ENCODE measurements at regions not wholly inside any gene's neighbourhood (a gene's known extent, or its start where the extent isn't known, plus 50 kb on each side); places are given as distances from the start of the nearest gene placed in this dataset.

GRCh38 chr5:5645891-5646290, 223.4 kb downstream of the ICE1 start:
- H3K9me3 Mint-ChIP-seq = peaks cover 4% of the 10 kb centered on the region
- H3K36me3 Mint-ChIP-seq = no peaks in the 10 kb centered on the region
- no peak overlapping the region for H3K4me3 Mint-ChIP-seq
- DNase-seq (ENCODE audit: low spot score) = no peak
- peaks cover 3 to 12% of the 10 kb centered on the region in 2 donors for H3K27me3 Mint-ChIP-seq
- no peak overlapping the region for H3K27ac Mint-ChIP-seq
- no peak for ATAC-seq
- no peaks in the 10 kb centered on the region for H3K4me1 Mint-ChIP-seq (ENCODE audit: low read depth in 2 of 2)

GRCh38 chr5:5645198-5645597, 222.7 kb downstream of the ICE1 start:
- DNase-seq (ENCODE audit: low spot score) = no peak
- Mint-ChIP-seq H3K9me3 (peaks cover 4% of the 10 kb centered on the region), H3K36me3 (no peaks in the 10 kb centered on the region), H3K4me1 (ENCODE audit: low read depth in 2 of 2) (no peaks in the 10 kb centered on the region), H3K27me3 (peaks cover 5 to 15% of the 10 kb centered on the region in 2 donors), H3K27ac (no peak overlapping the region), H3K4me3 (no peak overlapping the region)
- no peak for ATAC-seq

GRCh38 chr5:5644249-5644648, 221.8 kb downstream of the ICE1 start:
- DNase-seq (ENCODE audit: low spot score) (no peak), ATAC-seq (no peak)
- peaks cover 5 to 15% of the 10 kb centered on the region in 2 donors for H3K27me3 Mint-ChIP-seq
- no peak overlapping the region for H3K27ac Mint-ChIP-seq
- H3K9me3 Mint-ChIP-seq = peaks cover 4% of the 10 kb centered on the region
- no peaks in the 10 kb centered on the region for H3K36me3 Mint-ChIP-seq
- no peak overlapping the region for H3K4me3 Mint-ChIP-seq
- H3K4me1 Mint-ChIP-seq (ENCODE audit: low read depth in 2 of 2) = no peaks in the 10 kb centered on the region

- Mint-ChIP-seq H3K9me3 (no peaks in the 10 kb centered on the region), H3K4me1 (ENCODE audit: low read depth in 2 of 2) (no peaks in the 10 kb centered on the region), H3K36me3 (no peaks in the 10 kb centered on the region), H3K4me3 (no peak overlapping the region), H3K27me3 (peaks cover 2 to 18% of the 10 kb centered on the region in 2 donors), H3K27ac (no peak overlapping the region)
- ATAC-seq = no peak
- DNase-seq (ENCODE audit: low spot score) = no peak
Observed at GRCh38 chr5:5643481-5643880, 221.0 kb downstream of the ICE1 start.

GRCh38 chr5:5638211-5638610, 215.7 kb downstream of the ICE1 start:
- Mint-ChIP-seq H3K36me3 (no peaks in the 10 kb centered on the region), H3K27ac (no peak overlapping the region), H3K9me3 (peaks cover 2% of the 10 kb centered on the region), H3K4me1 (ENCODE audit: low read depth in 2 of 2) (no peaks in the 10 kb centered on the region), H3K4me3 (no peak overlapping the region), H3K27me3 (peaks cover 7 to 32% of the 10 kb centered on the region in 2 donors)
- no peak for ATAC-seq
- DNase-seq (ENCODE audit: low spot score) = no peak

- ATAC-seq (no peak), DNase-seq (ENCODE audit: low spot score) (no peak)
- Mint-ChIP-seq H3K27ac (no peak overlapping the region), H3K4me3 (no peak overlapping the region), H3K4me1 (ENCODE audit: low read depth in 2 of 2) (no peaks in the 10 kb centered on the region), H3K9me3 (peaks cover 2% of the 10 kb centered on the region), H3K36me3 (no peaks in the 10 kb centered on the region), H3K27me3 (peaks cover 7 to 32% of the 10 kb centered on the region in 2 donors)
Observed at GRCh38 chr5:5637173-5637572, 214.7 kb downstream of the ICE1 start.

GRCh38 chr5:5634817-5635216, 212.3 kb downstream of the ICE1 start:
- H3K4me3 Mint-ChIP-seq = no peak overlapping the region
- H3K27me3 Mint-ChIP-seq = peaks cover 5 to 17% of the 10 kb centered on the region in 2 donors
- H3K27ac Mint-ChIP-seq = no peak overlapping the region

GRCh38 chr5:5633579-5633978, 211.1 kb downstream of the ICE1 start:
- H3K4me1 Mint-ChIP-seq (ENCODE audit: low read depth in 2 of 2) = no peaks in the 10 kb centered on the region
- H3K27ac Mint-ChIP-seq = no peak overlapping the region
- peaks cover 5 to 15% of the 10 kb centered on the region in 2 donors for H3K27me3 Mint-ChIP-seq
- no peak for DNase-seq (ENCODE audit: low spot score)
- ATAC-seq = no peak
- no peaks in the 10 kb centered on the region for H3K36me3 Mint-ChIP-seq
- H3K4me3 Mint-ChIP-seq = no peak overlapping the region
- peaks cover 2% of the 10 kb centered on the region for H3K9me3 Mint-ChIP-seq

More at GRCh38 chr5:5634817-5635216, 212.3 kb downstream of the ICE1 start:
- Mint-ChIP-seq H3K4me1 (ENCODE audit: low read depth in 2 of 2) (no peaks in the 10 kb centered on the region), H3K9me3 (peaks cover 2% of the 10 kb centered on the region), H3K36me3 (no peaks in the 10 kb centered on the region)
- ATAC-seq (no peak), DNase-seq (ENCODE audit: low spot score) (no peak)

- no peak for DNase-seq (ENCODE audit: low spot score)
- no peak overlapping the region for H3K4me3 Mint-ChIP-seq
- no peak for ATAC-seq
- H3K27ac Mint-ChIP-seq = no peak overlapping the region
- peaks cover 2% of the 10 kb centered on the region for H3K9me3 Mint-ChIP-seq
- H3K4me1 Mint-ChIP-seq (ENCODE audit: low read depth in 2 of 2) = no peaks in the 10 kb centered on the region
- no peaks in the 10 kb centered on the region for H3K36me3 Mint-ChIP-seq
- peaks cover under 1 to 9% of the 10 kb centered on the region in 2 donors for H3K27me3 Mint-ChIP-seq
Observed at GRCh38 chr5:5632678-5633077, 210.2 kb downstream of the ICE1 start.

GRCh38 chr5:5629607-5629978, 207.1 kb downstream of the ICE1 start:
- DNase-seq (ENCODE audit: low spot score) (no peak), ATAC-seq (no peak)
- Mint-ChIP-seq H3K9me3 (peaks cover 2% of the 10 kb centered on the region), H3K4me3 (no peak overlapping the region), H3K36me3 (no peaks in the 10 kb centered on the region), H3K4me1 (ENCODE audit: low read depth in 2 of 2) (no peaks in the 10 kb centered on the region), H3K27me3 (peaks cover 0 to 16% of the 10 kb centered on the region in 2 donors), H3K27ac (no peak overlapping the region)

- DNase-seq (ENCODE audit: low spot score) (no peak), ATAC-seq (no peak)
- Mint-ChIP-seq H3K36me3 (no peaks in the 10 kb centered on the region), H3K4me1 (ENCODE audit: low read depth in 2 of 2) (no peaks in the 10 kb centered on the region), H3K4me3 (no peak overlapping the region), H3K27me3 (peaks cover 0 to 11% of the 10 kb centered on the region in 2 donors), H3K27ac (no peak overlapping the region), H3K9me3 (peaks cover 2% of the 10 kb centered on the region)
Observed at GRCh38 chr5:5628866-5629606, 206.6 kb downstream of the ICE1 start.

GRCh38 chr5:5626412-5626811, 203.9 kb downstream of the ICE1 start:
- Mint-ChIP-seq H3K27ac (no peak overlapping the region), H3K4me3 (no peak overlapping the region), H3K36me3 (no peaks in the 10 kb centered on the region), H3K9me3 (peaks cover 6% of the 10 kb centered on the region), H3K4me1 (ENCODE audit: low read depth in 2 of 2) (no peaks in the 10 kb centered on the region), H3K27me3 (peaks cover 0 to 11% of the 10 kb centered on the region in 2 donors)
- no peak for DNase-seq (ENCODE audit: low spot score)
- no peak for ATAC-seq

- no peak for DNase-seq (ENCODE audit: low spot score)
- Mint-ChIP-seq H3K36me3 (no peaks in the 10 kb centered on the region), H3K4me3 (no peak overlapping the region), H3K27ac (no peak overlapping the region), H3K9me3 (peaks cover 6% of the 10 kb centered on the region), H3K27me3 (peaks cover 0 to 11% of the 10 kb centered on the region in 2 donors), H3K4me1 (ENCODE audit: low read depth in 2 of 2) (no peaks in the 10 kb centered on the region)
- ATAC-seq = no peak
Observed at GRCh38 chr5:5625491-5625890, 203.0 kb downstream of the ICE1 start.

GRCh38 chr5:5623397-5623796, 200.9 kb downstream of the ICE1 start:
- no peak overlapping the region for H3K4me3 Mint-ChIP-seq
- no peak for DNase-seq (ENCODE audit: low spot score)
- H3K27ac Mint-ChIP-seq = no peak overlapping the region
- ATAC-seq = no peak
- peaks cover 0 to 11% of the 10 kb centered on the region in 2 donors for H3K27me3 Mint-ChIP-seq
- no peaks in the 10 kb centered on the region for H3K36me3 Mint-ChIP-seq
- H3K9me3 Mint-ChIP-seq = peaks cover 6% of the 10 kb centered on the region
- H3K4me1 Mint-ChIP-seq (ENCODE audit: low read depth in 2 of 2) = no peaks in the 10 kb centered on the region

- H3K4me1 Mint-ChIP-seq (ENCODE audit: low read depth in 2 of 2) = no peaks in the 10 kb centered on the region
- no peak overlapping the region for H3K4me3 Mint-ChIP-seq
- H3K27me3 Mint-ChIP-seq = peaks cover under 1 to 13% of the 10 kb centered on the region in 2 donors
- H3K9me3 Mint-ChIP-seq = peaks cover 6% of the 10 kb centered on the region
- no peaks in the 10 kb centered on the region for H3K36me3 Mint-ChIP-seq
- no peak for DNase-seq (ENCODE audit: low spot score)
- ATAC-seq = no peak
- H3K27ac Mint-ChIP-seq = no peak overlapping the region
Observed at GRCh38 chr5:5622806-5623205, 200.3 kb downstream of the ICE1 start.

All from natural killer cell treated with Interleukin-12 subunit alpha and Interleukin-12 subunit beta and Interleukin-15 and Interleukin-18, amount 100 ng/mL, for 72 hours (primary cell).